NOMO-1 treated with dmso at 0.1 percent for 144 hours (cell line): ENCODE measurements at regions not wholly inside any gene's neighbourhood (a gene's known extent, or its start where the extent isn't known, plus 50 kb on each side); places are given as distances from the start of the nearest gene placed in this dataset.

ENCODE experiments used
- DNase-seq: peaks from one replicate; lab custom pipeline; 2025; ENCODE audit not compliant: unreplicated experiment; lab: John Stamatoyannopoulos, UW

GRCh38 chr5:74268297-74268696 is 372.2 kb downstream of the ENC1 start:
- DNase-seq = no peak

GRCh38 chr5:74266836-74267235 is 373.7 kb downstream of the ENC1 start:
- DNase-seq = no peak

- no peak for DNase-seq
Observed at GRCh38 chr5:74266132-74266531, 374.4 kb downstream of the ENC1 start.

GRCh38 chr5:74262544-74263207 is 377.9 kb downstream of the ENC1 start:
- DNase-seq = no peak

GRCh38 chr5:74261866-74262265 is 378.7 kb downstream of the ENC1 start:
- DNase-seq = no peak

GRCh38 chr5:74261421-74261820 is 379.1 kb downstream of the ENC1 start:
- DNase-seq = no peak

- no peak for DNase-seq
Observed at GRCh38 chr5:74259572-74259971, 381.0 kb downstream of the ENC1 start.

- no peak for DNase-seq
Observed at GRCh38 chr5:74258314-74258665, 382.2 kb downstream of the ENC1 start.

- DNase-seq = peak; percentile 84
Observed at GRCh38 chr5:74257645-74258313, 382.7 kb downstream of the ENC1 start.

- no peak for DNase-seq
Observed at GRCh38 chr5:74257060-74257527, 383.4 kb downstream of the ENC1 start.

- DNase-seq = no peak
Observed at GRCh38 chr5:74255692-74256392, 384.7 kb downstream of the ENC1 start.

- DNase-seq = no peak
Observed at GRCh38 chr5:74254257-74254656, 386.3 kb downstream of the ENC1 start.

GRCh38 chr5:74252044-74252443 is 388.5 kb downstream of the ENC1 start:
- DNase-seq = no peak

GRCh38 chr5:74251141-74252035 is 389.1 kb downstream of the ENC1 start:
- peak; percentile 84 for DNase-seq

GRCh38 chr5:74250304-74251102 is 390.0 kb downstream of the ENC1 start:
- DNase-seq = no peak

- no peak for DNase-seq
Observed at GRCh38 chr5:74248576-74248975, 392.0 kb downstream of the ENC1 start.

- no peak for DNase-seq
Observed at GRCh38 chr5:74244406-74244805, 396.1 kb downstream of the ENC1 start.

- no peak for DNase-seq
Observed at GRCh38 chr5:74243634-74244033, 396.9 kb downstream of the ENC1 start.

- no peak for DNase-seq
Observed at GRCh38 chr5:74242516-74242915, 398.0 kb downstream of the ENC1 start.

- DNase-seq = no peak
Observed at GRCh38 chr5:74241751-74242140, 398.8 kb downstream of the ENC1 start.
